ENCODE measurements at regions not wholly inside any gene's neighbourhood (a gene's known extent, or its start where the extent isn't known, plus 50 kb on each side); places are given as distances from the start of the nearest gene placed in this dataset.

- peaks cover 3% of the 10 kb centered on the region for H3K4me1 ChIP-seq (ENCODE audit: insufficient read depth, low read length)
- H3K27me3 ChIP-seq (ENCODE audit: insufficient read depth, low read length): no peaks in the 10 kb centered on the region
- H3K9me3 ChIP-seq (ENCODE audit: low read depth, low read length): no peaks in the 10 kb centered on the region
- no peak overlapping the region for H3K4me3 ChIP-seq (ENCODE audit: low read length)
Observed at GRCh38 chr5:74143721-74144330, 496.7 kb downstream of the ENC1 start.

DNA sequence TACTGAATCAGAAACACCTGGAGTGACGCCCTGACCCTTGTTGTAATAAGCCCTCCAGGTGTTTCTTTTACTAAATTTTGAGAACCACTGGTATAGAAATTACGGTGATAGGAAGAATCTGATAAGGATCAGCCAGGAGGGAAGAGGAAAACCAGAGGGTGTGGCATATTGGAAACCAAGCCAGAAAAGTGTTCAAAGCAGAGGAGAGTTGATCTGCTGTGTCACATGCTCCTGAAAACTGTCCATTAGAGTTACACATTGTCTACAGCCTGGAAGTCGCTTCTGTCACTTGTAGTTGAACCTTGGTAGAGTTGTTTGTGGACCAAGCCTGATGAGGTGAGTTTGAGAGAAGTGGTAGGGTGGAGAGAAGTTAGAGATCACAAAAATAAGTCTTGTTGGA lies 497.4 kb downstream of the ENC1 start:
- Histone ChIP-seq H3K27me3 (ENCODE audit: insufficient read depth, low read length) (no peaks in the 10 kb centered on the region), H3K4me1 (ENCODE audit: insufficient read depth, low read length) (no peaks in the 10 kb centered on the region), H3K4me3 (ENCODE audit: low read length) (no peak overlapping the region), H3K9me3 (ENCODE audit: low read depth, low read length) (no peaks in the 10 kb centered on the region)

DNA sequence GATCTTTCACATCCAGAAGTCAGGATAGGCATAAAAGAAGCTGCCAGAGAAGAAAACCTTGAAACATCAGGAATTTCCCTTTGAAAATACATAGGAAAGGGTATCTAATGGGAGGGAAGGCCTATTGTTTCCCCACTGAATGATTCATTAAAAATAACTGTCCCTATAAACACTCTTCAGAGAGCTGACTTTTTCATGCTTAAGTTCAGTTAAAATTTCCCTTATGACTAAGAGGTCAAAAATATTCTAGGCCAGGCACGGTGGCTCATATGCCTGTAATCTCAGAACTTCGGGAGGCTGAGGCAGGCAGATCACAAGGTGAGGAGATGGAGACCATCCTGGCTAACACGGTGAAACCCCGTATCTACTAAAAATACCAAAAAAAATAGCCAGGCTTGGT lies 499.5 kb downstream of the ENC1 start:
- Histone ChIP-seq H3K4me1 (ENCODE audit: insufficient read depth, low read length) (no peaks in the 10 kb centered on the region), H3K4me3 (ENCODE audit: low read length) (no peak overlapping the region), H3K27me3 (ENCODE audit: insufficient read depth, low read length) (no peaks in the 10 kb centered on the region), H3K9me3 (ENCODE audit: low read depth, low read length) (no peaks in the 10 kb centered on the region)

DNA sequence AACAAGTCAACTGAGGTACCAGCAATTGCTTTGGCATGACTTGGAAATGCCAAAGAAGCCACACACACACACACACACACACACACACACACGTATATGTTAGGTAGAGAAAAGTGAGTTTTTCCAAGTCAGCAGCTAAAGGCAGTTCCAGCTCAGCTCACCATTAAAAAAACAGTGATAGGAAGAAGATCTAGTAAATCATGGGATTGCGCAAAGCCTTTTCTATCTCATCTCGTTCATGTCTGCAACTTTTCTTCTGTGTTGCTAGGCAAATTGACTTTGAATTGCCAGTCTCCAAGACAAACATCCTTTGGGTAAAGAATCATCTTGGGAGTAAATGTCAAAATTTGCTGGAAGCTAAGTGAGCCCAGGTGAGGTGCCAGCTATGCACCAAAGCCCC lies 500.1 kb downstream of the ENC1 start:
- no peak overlapping the region for H3K4me3 ChIP-seq (ENCODE audit: low read length)
- no peaks in the 10 kb centered on the region for H3K27me3 ChIP-seq (ENCODE audit: insufficient read depth, low read length)
- no peaks in the 10 kb centered on the region for H3K9me3 ChIP-seq (ENCODE audit: low read depth, low read length)
- H3K4me1 ChIP-seq (ENCODE audit: insufficient read depth, low read length): no peaks in the 10 kb centered on the region

GRCh38 chr5:74139589-74139988 lies 500.9 kb downstream of the ENC1 start:
- H3K4me3 ChIP-seq (ENCODE audit: low read length): no peak overlapping the region

DNA sequence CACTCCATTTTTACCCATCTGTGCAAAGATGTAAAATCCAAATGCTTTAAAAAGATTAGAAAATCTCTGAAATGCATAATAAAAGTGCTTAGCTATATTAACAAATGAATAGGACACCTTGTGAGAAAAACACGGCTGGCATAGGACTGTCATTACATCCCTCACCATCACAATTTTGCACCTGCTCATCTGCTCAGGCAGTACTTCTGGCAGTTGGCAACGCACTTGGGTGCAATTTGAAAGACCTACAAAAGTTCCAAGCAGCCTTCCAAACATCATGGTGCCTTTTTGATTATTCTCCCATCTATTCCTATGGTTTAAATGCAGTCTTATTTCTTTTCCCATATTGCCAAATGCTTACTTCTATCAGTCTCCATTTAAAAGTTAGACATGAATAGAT lies 501.8 kb downstream of the ENC1 start:
- H3K4me1 ChIP-seq (ENCODE audit: insufficient read depth, low read length): no peaks in the 10 kb centered on the region
- no peak overlapping the region for H3K4me3 ChIP-seq (ENCODE audit: low read length)
- H3K9me3 ChIP-seq (ENCODE audit: low read depth, low read length): no peaks in the 10 kb centered on the region

More at GRCh38 chr5:74139589-74139988, 500.9 kb downstream of the ENC1 start:
- no peaks in the 10 kb centered on the region for H3K9me3 ChIP-seq (ENCODE audit: low read depth, low read length)
- H3K27me3 ChIP-seq (ENCODE audit: insufficient read depth, low read length): no peaks in the 10 kb centered on the region
- no peaks in the 10 kb centered on the region for H3K4me1 ChIP-seq (ENCODE audit: insufficient read depth, low read length)

GRCh38 chr5:74136276-74136825 lies 504.2 kb downstream of the ENC1 start:
- no peaks in the 10 kb centered on the region for H3K9me3 ChIP-seq (ENCODE audit: low read depth, low read length)
- no peak overlapping the region for H3K4me3 ChIP-seq (ENCODE audit: low read length)
- H3K4me1 ChIP-seq (ENCODE audit: insufficient read depth, low read length): no peaks in the 10 kb centered on the region
- no peaks in the 10 kb centered on the region for H3K27me3 ChIP-seq (ENCODE audit: insufficient read depth, low read length)

More for the DNA sequence above, 501.8 kb downstream of the ENC1 start:
- H3K27me3 ChIP-seq (ENCODE audit: insufficient read depth, low read length): no peaks in the 10 kb centered on the region

DNA sequence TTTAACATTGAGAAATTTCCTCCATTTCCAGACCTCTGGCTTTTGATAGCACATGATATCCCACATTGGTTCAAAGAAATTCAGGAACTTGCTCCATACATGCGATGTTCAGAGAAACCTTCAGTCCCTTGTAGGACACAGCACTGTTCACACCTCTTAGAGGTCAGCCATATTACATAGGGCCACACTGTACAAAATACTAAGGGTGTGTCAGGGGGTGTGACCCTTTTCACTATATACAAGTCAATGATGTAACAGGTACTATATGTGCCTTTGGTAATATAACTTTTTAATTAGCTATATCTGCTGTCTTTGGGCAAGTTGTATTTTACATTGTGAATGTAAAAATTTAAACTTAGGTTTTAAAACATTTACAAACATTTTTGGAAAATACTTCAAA lies 505.5 kb downstream of the ENC1 start:
- no peak overlapping the region for H3K4me3 ChIP-seq (ENCODE audit: low read length)
- no peaks in the 10 kb centered on the region for H3K27me3 ChIP-seq (ENCODE audit: insufficient read depth, low read length)
- no peaks in the 10 kb centered on the region for H3K4me1 ChIP-seq (ENCODE audit: insufficient read depth, low read length)
- H3K9me3 ChIP-seq (ENCODE audit: low read depth, low read length): no peaks in the 10 kb centered on the region

DNA sequence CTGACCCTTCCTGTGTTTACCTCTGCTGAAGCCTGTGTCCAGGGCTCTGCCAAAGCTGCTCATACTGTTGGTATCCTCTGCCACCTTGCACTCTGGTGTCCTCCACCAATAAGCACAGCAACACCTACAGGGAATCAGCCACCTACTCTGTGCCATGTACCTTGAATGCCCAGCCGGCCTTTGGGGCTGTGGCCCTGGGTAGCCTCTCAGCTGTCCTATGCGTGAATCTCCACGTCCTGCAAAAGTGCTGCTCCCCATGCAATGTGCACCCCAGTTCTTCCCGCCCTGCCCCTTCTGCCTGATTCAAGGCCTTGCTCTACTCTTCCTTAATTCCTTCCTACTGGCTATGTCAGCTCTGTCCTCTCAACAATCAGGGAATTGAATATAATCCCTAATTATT lies 506.5 kb downstream of the ARHGEF28 start:
- Histone ChIP-seq H3K4me1 (ENCODE audit: insufficient read depth, low read length) (no peaks in the 10 kb centered on the region), H3K27me3 (ENCODE audit: insufficient read depth, low read length) (peaks cover 4% of the 10 kb centered on the region), H3K4me3 (ENCODE audit: low read length) (no peak overlapping the region), H3K9me3 (ENCODE audit: low read depth, low read length) (no peaks in the 10 kb centered on the region)

DNA sequence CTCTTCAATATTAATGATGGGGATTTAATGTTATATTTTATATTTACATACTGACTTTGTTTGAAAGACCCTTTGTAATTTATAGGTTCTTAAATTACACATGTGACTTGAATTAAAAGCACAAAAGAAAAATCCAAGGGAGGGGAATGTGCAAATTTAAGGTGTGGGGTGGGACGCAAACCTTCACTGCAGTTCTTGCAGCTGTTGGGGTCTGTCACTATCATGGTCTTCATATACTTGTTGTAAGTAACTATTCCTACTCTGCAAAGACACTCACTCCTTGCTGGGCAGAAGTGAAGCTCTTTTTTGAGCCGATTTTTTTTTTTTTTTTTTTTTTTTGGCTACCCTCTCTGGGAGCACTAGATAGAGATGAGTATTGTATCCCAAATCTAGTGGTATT lies 505.3 kb downstream of the ARHGEF28 start:
- H3K4me3 ChIP-seq (ENCODE audit: low read length): no peak overlapping the region
- H3K9me3 ChIP-seq (ENCODE audit: low read depth, low read length): no peaks in the 10 kb centered on the region
- peaks cover 4% of the 10 kb centered on the region for H3K27me3 ChIP-seq (ENCODE audit: insufficient read depth, low read length)

GRCh38 chr5:74130155-74130897 lies 504.3 kb downstream of the ARHGEF28 start:
- no peak overlapping the region for H3K4me3 ChIP-seq (ENCODE audit: low read length)
- H3K4me1 ChIP-seq (ENCODE audit: insufficient read depth, low read length): no peaks in the 10 kb centered on the region
- H3K27me3 ChIP-seq (ENCODE audit: insufficient read depth, low read length): peaks cover 4% of the 10 kb centered on the region
- no peaks in the 10 kb centered on the region for H3K9me3 ChIP-seq (ENCODE audit: low read depth, low read length)

More for the DNA sequence above, 505.3 kb downstream of the ARHGEF28 start:
- no peaks in the 10 kb centered on the region for H3K4me1 ChIP-seq (ENCODE audit: insufficient read depth, low read length)

- no peaks in the 10 kb centered on the region for H3K4me1 ChIP-seq (ENCODE audit: insufficient read depth, low read length)
- peaks cover 4% of the 10 kb centered on the region for H3K27me3 ChIP-seq (ENCODE audit: insufficient read depth, low read length)
- H3K9me3 ChIP-seq (ENCODE audit: low read depth, low read length): no peaks in the 10 kb centered on the region
- no peak overlapping the region for H3K4me3 ChIP-seq (ENCODE audit: low read length)
Observed at GRCh38 chr5:74127381-74128320, 501.7 kb downstream of the ARHGEF28 start.

GRCh38 chr5:74126294-74126693 lies 500.3 kb downstream of the ARHGEF28 start:
- H3K4me3 ChIP-seq (ENCODE audit: low read length): no peak overlapping the region
- H3K9me3 ChIP-seq (ENCODE audit: low read depth, low read length): no peaks in the 10 kb centered on the region
- H3K4me1 ChIP-seq (ENCODE audit: insufficient read depth, low read length): no peaks in the 10 kb centered on the region
- H3K27me3 ChIP-seq (ENCODE audit: insufficient read depth, low read length): peaks cover 4% of the 10 kb centered on the region

- Histone ChIP-seq H3K4me1 (ENCODE audit: insufficient read depth, low read length) (no peaks in the 10 kb centered on the region), H3K27me3 (ENCODE audit: insufficient read depth, low read length) (peaks cover 4% of the 10 kb centered on the region), H3K9me3 (ENCODE audit: low read depth, low read length) (no peaks in the 10 kb centered on the region), H3K4me3 (ENCODE audit: low read length) (no peak overlapping the region)
Observed at GRCh38 chr5:74124826-74125225, 498.8 kb downstream of the ARHGEF28 start.

GRCh38 chr5:74123929-74124328 lies 497.9 kb downstream of the ARHGEF28 start:
- Histone ChIP-seq H3K4me3 (ENCODE audit: low read length) (no peak overlapping the region), H3K27me3 (ENCODE audit: insufficient read depth, low read length) (peaks cover 4% of the 10 kb centered on the region), H3K9me3 (ENCODE audit: low read depth, low read length) (no peaks in the 10 kb centered on the region), H3K4me1 (ENCODE audit: insufficient read depth, low read length) (no peaks in the 10 kb centered on the region)
